ENCODE measurements at regions not wholly inside any gene's neighbourhood (a gene's known extent, or its start where the extent isn't known, plus 50 kb on each side); places are given as distances from the start of the nearest gene placed in this dataset.

DNA sequence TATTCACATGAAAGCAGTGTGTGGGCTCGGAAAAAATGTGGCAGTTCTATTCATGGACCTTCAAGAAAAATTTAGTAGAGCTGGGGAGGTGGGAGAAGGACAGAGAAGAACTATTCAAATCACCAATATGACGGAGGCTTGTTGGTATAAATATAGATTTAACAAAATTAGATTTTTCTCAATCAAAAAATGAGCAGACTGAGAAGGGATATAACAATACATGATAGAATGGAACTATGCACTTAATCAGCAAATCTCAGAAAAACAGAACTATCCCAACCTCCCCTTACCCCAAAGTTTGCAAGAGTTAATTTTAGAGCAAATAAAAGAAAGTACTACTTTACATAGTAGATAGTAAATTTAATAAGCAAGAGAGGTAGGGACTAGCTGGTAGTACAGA, 194.6 kb upstream of the BCL6 start:
- no peak for TF ChIP-seq CEBPB (IDR thresholded peaks at IDR 0.05; ENCODE audit: borderline replicate concordance in 1 of 2, low read depth in 2 of 2, low read length in 2 of 2)
- no peak for TF ChIP-seq USF2 (IDR thresholded peaks at IDR 0.05; ENCODE audit: borderline replicate concordance, low read depth, low read length)
- TF ChIP-seq TCF12 (IDR thresholded peaks at IDR 0.05; ENCODE audit: low read depth, low read length): no peak
- TF ChIP-seq TBL1XR1 (IDR thresholded peaks at IDR 0.05; ENCODE audit: low read depth, low read length): no peak
